HG02763 (cell line): ENCODE measurements at regions not wholly inside any gene's neighbourhood (a gene's known extent, or its start where the extent isn't known, plus 50 kb on each side); places are given as distances from the start of the nearest gene placed in this dataset.

Experiments
- ATAC-seq: cut with Tn5 transposase; IDR thresholded peaks from one replicate; pipeline ENCODE4 v1.9.1; 2021; ENCODE audit warnings: mild to moderate bottlenecking, moderate library complexity; ENCODE audit not compliant: unreplicated experiment

DNA sequence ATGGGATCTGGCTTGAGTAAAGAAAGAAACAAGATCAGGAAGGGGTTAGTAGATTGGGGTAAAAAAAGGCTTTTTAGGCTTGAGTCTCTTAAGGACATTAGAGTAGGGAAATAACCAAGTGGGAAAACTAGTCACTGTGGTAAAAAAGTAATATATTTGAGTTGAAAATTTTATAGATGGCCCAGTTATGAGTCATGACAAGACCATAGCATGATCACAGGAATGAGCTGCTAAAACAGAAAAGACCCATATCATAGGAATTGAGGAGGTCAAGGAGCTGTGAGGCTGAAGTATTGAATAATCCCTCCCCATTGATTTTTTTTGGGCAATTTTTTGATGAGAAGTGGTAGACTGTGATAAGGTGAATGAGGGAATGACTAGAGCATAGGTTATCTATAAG, 69.2 kb upstream of the TBC1D5 start:
- ATAC-seq: no peak

DNA sequence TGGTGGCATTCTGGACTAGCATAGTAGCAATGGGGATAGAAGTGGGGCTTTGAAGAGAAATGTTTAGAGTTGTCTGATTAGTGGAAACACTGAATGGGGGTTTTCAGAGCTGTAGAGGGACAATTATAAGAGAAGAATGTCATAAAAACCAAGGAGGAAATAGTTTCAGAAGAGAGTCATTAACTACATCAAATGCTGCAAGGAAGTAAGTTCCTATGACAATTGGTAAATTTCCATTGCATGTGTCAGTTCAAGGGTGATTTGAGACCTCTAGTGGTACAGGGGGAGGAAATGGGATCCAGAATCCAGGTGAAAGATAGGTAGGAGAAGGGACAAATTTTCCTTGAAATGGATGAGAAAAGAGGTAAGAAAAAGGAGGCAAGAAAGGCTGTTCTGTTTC, 68.3 kb upstream of the TBC1D5 start:
- no peak for ATAC-seq

DNA sequence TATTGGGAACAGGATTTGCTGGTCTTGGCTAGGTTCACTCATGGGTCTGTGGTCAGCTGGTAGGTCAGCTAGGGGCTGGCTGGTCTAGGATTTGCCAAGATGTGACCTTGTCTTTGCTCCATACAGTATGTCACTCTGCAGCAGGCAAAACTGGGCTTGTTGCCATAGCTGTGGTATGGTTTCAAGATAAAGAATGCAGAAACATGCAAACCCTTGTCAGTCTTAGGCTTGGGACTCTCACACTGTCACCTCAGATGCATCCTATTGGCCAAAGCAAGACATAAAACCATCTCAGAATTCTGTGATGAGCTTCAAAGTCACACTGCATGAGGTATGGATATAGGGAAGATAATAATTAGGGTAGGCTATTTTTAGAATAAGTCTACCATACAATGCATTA, 66.6 kb upstream of the TBC1D5 start:
- no peak for ATAC-seq

DNA sequence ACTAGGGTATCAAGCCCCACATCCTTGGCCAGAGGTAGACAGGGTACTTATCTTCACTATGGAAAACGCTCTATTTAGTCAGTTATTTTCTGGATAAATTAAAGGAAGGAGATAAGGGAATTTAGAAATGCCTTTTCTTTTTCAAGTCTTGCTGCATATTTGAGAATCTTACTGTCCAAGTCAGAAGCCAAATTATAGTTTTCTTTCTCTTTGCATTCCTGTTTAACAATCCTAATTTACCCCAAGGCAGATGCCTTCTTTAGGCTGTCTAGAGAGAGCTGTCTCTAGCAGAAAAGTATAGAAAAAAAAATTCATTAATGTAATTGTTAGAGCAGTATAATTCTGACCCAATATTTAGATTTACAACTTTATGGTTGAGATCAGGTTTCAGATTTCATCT, 64.4 kb upstream of the TBC1D5 start:
- no peak for ATAC-seq

DNA sequence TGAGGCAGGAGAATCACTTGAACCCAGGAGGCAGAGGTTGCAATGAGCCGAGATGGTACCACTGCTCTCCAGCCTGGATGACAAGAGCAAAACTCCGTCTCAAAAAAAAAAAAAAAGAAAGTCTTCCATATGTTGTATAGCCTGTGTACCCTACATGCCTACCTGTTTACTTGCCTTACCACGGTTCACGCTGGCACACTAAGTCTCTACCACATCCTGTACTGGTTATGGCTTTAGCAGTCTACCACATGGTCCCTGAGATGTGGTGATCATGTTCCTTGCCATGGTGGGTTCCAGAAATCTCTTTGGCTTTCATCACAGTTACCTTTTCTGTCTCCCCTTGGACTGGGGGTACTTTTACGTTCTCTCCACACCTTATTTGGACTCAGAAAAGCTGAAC, 63.8 kb upstream of the TBC1D5 start:
- no peak for ATAC-seq

DNA sequence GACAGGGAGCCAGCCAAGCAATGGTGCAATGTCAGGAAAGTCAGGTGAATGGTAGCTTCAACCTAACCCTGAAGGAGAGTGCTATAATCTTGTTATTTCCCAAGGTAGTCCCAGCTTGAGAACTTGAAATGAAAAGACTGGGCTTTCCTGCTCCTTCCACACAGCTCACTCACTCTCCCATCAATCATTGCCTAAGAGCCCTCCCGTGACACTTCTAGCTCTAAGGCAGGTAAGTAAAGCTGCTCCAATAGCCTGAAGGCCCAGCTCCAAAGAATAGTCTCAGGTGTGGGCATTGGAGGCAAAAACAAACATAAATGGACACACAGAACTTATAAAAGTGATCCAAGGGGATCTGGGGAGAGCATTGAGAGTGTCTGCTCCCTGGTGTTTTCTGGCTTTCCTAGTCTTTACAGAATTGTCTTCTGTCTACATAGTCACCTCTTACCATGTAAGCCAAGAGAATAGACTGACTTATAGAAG, 63.1 kb upstream of the TBC1D5 start:
- ATAC-seq: no peak

DNA sequence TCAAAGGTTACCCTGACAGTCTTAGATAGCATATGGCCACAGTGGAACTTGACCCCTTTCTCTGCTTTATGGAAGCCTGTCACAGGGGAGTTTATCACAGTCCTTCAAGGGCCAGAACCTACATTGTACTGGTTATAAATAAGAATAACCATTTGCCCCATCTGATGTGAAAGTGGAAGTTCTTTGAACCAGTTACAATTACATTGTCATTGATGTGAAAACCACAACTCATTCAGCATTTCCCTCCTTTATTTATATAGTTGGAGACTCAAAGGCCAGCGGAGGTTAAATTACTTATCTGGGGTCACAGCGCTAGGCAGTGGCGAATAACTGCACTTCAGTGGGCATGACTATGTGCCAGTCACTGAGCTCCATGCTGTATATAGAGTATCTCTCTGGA, 60.5 kb upstream of the TBC1D5 start:
- ATAC-seq: peak; percentile 59

DNA sequence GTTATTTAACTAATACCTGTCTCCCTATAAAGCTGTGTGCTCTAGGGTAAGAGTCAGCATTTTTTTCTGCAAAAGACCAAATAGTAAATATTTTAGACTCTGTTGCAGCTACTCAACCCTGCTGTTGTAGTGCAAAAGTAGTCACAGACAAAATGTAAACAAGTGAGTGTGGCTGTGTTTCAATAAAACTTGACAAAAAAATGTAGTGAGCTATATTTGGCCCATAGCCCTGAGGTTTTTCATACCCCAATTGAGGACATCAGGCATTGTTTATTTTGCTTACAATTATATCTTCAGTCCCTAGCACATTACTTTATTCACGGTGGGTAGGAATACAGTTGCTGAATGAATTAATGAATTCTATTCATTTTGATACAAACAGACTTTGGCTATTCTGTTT, 58.7 kb upstream of the TBC1D5 start:
- no peak for ATAC-seq

DNA sequence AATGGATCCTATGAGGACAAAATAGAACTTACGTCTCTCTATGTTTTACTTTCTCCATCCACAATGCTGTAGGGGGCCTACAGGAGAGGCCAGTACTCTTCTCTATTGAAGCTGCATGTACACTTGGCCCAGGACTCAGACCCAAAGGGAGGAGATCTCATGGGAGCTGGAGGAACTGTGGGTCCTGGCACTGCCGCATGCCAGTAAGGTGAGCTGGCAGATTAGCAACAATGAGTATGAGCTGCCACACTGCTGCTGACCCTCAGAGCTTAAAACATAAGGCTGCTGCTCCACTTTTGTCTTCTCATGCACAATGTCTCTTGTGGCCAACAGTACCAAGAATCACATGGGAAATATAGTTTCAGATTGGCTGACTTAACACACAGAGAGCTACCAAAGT, 57.8 kb upstream of the TBC1D5 start:
- no peak for ATAC-seq

DNA sequence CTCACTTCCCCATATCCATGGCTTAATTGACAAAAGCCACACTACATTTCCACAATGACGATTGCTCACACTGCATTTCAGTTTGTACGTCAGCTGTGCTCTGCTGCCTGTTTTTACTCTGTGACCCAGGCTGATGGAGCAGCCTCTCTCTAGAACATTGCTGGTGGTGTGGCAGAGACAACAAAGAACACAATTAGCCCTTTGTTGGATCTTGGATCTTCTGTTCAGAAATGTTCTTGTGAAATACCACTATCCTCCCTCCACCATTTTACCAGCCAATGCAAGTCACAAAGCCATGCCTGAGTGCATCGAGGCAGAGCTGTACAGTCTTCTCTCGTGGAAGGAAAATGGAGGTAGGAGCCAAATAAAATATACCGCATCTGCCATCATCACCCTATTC, 56.9 kb upstream of the TBC1D5 start:
- no peak for ATAC-seq

DNA sequence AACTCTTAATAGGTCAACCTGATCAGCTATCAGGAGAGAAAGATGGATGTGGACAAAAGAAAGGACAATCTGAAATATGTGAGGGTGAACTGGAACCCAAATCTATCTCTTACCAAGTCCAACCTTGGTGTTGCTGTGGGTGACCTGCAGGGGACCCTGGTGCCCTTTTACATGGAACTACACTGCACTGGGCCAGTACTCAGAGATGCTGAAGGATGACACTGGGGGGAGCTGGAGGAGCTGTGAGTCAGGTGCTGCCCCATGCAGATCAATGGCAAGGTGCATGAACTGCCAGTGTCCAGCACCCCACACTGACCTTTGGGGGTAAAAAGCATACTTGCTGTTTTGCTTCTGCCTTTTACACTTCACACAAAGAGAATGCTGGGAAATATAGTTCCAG, 55.6 kb upstream of the TBC1D5 start:
- ATAC-seq: no peak

DNA sequence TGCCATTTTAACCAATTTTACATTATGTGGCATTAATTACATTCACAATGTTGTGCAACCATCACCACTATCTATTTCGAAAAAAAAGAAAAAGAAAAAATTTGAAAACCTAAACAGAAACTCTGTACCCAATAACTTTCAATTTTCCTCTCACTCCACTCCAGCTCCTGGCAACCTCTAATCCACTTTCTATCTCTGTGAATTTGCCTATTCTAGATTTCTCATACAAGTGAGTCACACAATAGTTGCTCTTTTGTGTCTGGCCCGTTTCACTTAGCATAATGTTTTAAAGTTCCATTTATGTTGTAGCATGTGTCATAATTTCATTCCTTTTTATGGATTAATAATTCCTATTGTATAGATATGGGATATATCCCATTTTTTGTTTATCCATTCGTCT, 53.3 kb upstream of the TBC1D5 start:
- ATAC-seq: no peak

DNA sequence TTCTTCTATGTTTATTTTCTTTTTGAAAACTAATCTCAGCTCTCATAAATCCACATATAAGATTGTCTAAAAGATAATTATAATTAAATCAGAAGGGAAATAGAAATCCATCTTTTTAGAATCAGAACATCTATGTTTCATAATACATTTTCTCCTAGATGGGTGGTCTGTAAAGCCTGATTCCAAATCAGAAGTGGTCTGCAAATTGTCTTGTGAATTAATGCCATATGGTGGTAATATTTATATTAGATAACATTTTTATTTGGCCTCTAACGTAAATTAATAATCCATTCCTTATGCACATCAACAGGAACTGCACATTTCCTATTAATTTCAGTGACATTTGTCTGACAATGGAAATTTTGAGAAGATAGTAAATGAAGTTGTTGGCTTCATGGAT, 52.8 kb upstream of the TBC1D5 start:
- no peak for ATAC-seq

DNA sequence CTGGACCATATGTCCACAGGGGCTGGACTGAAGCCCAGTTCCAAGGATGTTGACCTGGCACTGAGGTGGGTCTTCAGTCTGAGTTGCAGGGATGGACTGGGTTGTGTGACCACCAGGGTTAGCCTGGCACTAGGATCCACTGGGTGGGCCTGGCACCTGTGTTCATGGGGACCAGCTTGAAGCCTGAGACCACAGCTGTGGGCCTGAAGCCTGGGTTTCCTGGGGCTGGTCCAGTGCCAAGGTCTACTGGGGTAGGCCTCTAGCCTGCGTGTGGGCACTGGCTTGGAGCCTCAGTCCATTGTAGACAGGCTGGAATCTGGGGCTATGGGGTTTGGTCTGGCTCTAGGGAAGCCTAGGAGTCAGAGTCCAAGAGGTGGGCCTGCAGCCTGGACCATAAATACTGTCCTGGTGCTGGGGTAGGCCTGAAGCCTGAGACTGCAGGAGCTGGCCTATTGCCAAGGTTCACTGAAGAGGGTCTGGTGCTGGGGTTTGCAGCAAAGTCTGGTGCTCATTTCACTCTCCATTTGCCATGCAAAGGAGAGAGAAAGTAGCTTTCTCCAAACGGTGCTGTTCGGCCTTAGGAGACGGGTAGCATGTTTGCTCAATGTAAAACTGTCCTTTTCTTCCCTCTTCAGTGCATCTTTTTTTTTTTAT, 51.2 kb upstream of the TBC1D5 start:
- no peak for ATAC-seq
